SK-N-SH (cell line): ENCODE measurements at regions not wholly inside any gene's neighbourhood (a gene's known extent, or its start where the extent isn't known, plus 50 kb on each side); places are given as distances from the start of the nearest gene placed in this dataset.

Source experiments
- FOXM1 ChIP-seq: IDR thresholded peaks from 2 replicates; pipeline ENCODE4 v1.4.0; 2012; ENCODE audit warnings: low read depth, mild to moderate bottlenecking
- GABPA ChIP-seq: IDR thresholded peaks from 2 replicates; pipeline ENCODE4 v1.4.0; 2012; ENCODE audit warnings: low read depth, mild to moderate bottlenecking
- MXI1 ChIP-seq: IDR thresholded peaks from 2 replicates; pipeline ENCODE4 v1.6.1; 2012; ENCODE audit warnings: mild to moderate bottlenecking, low read depth, low read length, improper control_type of control experiment
- TAF1 ChIP-seq: IDR thresholded peaks from 2 replicates; pipeline ENCODE4 v1.6.1; 2012; ENCODE audit warnings: low read depth, mild to moderate bottlenecking, low read length, moderate library complexity, borderline replicate concordance
- USF2 ChIP-seq: fragments of 150-350 bp; IDR thresholded peaks from 2 replicates; pipeline ENCODE4 v1.6.1; 2017; ENCODE audit warnings: antibody characterized with exemption, low read length, low read depth, borderline replicate concordance
- YY1 ChIP-seq: IDR thresholded peaks from 2 replicates; pipeline ENCODE4 v1.4.0; 2012; ENCODE audit warnings: low read depth, mild to moderate bottlenecking
- TF ChIP-seq, protein P1 (sequence below): fragments of 200-600 bp; sonication (generic); IDR thresholded peaks from 2 replicates; pipeline ENCODE4 v1.6.1; 2017; ENCODE audit warnings: antibody characterized with exemption, mild to moderate bottlenecking, moderate library complexity

DNA sequence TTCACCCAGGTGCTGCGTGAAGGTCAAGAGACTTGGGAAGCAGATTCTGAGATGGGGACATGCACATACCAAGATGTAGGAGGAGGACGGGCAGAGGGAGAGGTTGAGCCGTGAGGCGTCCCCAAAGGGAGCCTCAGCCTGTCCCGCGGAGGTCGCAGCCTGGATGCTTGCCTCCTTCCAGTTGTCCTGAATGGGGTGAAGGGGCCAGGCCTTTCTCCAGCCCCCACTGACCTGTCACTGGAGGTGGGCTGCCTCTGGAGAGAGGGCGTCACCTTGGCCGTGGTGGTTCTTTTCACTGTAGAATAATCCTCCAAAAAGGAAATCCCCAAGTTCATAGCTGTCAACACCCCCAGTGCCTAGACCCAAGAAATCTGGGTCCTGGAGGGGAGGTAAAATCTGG lies 283.0 kb upstream of the VSTM2A start:
- TF ChIP-seq GABPA (no peak), USF2 (no peak), YY1 (no peak), FOXM1 (no peak), TAF1 (no peak), MXI1 (no peak)
- TF ChIP-seq, protein P1, sequence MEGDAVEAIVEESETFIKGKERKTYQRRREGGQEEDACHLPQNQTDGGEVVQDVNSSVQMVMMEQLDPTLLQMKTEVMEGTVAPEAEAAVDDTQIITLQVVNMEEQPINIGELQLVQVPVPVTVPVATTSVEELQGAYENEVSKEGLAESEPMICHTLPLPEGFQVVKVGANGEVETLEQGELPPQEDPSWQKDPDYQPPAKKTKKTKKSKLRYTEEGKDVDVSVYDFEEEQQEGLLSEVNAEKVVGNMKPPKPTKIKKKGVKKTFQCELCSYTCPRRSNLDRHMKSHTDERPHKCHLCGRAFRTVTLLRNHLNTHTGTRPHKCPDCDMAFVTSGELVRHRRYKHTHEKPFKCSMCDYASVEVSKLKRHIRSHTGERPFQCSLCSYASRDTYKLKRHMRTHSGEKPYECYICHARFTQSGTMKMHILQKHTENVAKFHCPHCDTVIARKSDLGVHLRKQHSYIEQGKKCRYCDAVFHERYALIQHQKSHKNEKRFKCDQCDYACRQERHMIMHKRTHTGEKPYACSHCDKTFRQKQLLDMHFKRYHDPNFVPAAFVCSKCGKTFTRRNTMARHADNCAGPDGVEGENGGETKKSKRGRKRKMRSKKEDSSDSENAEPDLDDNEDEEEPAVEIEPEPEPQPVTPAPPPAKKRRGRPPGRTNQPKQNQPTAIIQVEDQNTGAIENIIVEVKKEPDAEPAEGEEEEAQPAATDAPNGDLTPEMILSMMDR: no peak
